ENCODE measurements at regions not wholly inside any gene's neighbourhood (a gene's known extent, or its start where the extent isn't known, plus 50 kb on each side); places are given as distances from the start of the nearest gene placed in this dataset.

DNA sequence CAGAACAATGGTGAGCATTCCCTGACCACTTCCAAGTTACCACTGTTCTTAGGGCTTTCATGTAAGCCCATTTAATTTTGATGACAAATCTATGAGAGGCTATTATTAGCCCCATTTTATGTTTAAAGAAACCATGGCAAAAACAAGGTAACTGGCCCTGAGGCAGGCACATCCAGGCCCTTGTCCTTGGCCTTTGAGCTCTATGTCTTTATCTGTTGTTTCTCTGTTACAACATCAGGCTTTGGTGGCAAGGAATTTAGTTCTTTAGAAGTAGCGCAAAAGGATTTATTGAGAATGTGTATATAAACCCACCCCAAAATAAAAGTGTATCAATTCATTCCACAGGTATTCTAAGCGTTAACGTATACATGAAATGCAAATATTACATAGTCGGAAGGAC, 257.1 kb downstream of the HNMT start:
- TF ChIP-seq, protein P1, sequence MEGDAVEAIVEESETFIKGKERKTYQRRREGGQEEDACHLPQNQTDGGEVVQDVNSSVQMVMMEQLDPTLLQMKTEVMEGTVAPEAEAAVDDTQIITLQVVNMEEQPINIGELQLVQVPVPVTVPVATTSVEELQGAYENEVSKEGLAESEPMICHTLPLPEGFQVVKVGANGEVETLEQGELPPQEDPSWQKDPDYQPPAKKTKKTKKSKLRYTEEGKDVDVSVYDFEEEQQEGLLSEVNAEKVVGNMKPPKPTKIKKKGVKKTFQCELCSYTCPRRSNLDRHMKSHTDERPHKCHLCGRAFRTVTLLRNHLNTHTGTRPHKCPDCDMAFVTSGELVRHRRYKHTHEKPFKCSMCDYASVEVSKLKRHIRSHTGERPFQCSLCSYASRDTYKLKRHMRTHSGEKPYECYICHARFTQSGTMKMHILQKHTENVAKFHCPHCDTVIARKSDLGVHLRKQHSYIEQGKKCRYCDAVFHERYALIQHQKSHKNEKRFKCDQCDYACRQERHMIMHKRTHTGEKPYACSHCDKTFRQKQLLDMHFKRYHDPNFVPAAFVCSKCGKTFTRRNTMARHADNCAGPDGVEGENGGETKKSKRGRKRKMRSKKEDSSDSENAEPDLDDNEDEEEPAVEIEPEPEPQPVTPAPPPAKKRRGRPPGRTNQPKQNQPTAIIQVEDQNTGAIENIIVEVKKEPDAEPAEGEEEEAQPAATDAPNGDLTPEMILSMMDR (IDR thresholded peaks at IDR 0.05): no peak
- no peak for TF ChIP-seq POLR2A (IDR thresholded peaks at IDR 0.05)
- TF ChIP-seq POLR2AphosphoS5 (IDR thresholded peaks at IDR 0.05): no peak

Data from transverse colon (tissue), 4 donors.